ENCODE measurements at regions not wholly inside any gene's neighbourhood (a gene's known extent, or its start where the extent isn't known, plus 50 kb on each side); places are given as distances from the start of the nearest gene placed in this dataset.

DNA sequence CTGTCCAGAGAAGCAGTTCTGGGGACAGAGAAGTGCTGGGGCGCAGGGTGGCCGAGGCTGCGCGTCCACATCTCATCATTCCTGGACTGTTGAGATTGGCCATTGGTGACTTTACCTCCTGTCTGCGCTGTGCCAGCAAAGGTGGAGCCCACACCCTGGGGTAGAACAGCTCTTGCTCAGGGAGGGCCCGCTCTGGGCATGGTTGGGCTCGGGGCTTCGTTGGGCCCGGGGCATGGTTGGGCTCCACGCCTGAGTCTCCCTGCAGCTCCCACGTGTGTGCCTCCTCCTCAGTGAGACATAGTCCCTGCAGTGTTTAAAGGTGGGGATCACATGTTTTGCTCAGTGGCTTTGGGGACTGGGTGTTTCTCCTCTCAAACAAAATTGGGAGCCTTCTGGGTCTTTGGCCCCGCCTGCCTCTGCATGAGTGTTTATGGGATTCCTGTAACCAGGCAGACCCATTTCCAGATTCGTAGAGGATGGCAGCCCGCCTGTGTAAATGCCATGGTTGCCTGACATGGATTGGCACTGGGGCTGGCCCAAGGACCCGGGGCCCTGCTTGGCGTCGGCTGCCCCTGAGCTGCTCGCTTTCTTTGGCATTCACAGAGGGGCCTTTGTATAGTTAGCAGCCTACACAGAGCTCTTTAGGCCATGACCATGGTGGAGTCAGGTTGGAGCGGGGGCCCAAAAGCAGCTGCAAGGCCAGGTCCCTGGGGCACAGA lies 104.6 kb downstream of the TLR5 start:
- POLR2A ChIA-PET = no interaction called here

DNA sequence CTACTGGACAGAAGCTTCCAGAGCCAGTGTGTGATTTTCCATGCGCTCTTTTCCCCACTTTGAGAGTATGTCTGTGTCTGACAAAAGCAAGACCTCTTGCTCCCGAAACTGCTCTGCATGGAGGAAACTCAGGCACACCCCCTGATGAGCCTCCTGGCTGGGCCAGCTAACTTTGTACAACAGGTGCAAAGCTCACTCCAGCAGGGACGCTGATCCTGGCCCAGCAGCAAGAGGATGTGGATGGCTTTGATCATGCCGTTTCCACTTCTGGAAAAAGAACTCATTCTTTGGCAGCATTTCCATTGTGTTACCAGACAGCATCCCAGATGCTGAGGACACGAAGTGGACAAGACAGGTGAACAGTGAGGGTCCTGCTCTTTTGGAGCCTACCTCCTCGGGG lies 103.1 kb downstream of the TLR5 start:
- H3K9me3 Mint-ChIP-seq = no peaks in the 10 kb centered on the region

More for the DNA sequence above, 104.6 kb downstream of the TLR5 start:
- Mint-ChIP-seq H3K4me1 (ENCODE audit: low read depth) (no peaks in the 10 kb centered on the region), H3K27ac (no peak overlapping the region), H3K9me3 (no peaks in the 10 kb centered on the region), H3K36me3 (ENCODE audit: low read depth) (no peaks in the 10 kb centered on the region), H3K27me3 (peaks cover 21% of the 10 kb centered on the region), H3K4me3 (no peak overlapping the region)
- Histone ChIP-seq H3K27me3 (ENCODE audit: control insufficient read depth in 1 of 2, insufficient read depth in 2 of 2, low read length in 2 of 2) (peaks cover 0 to 4% of the 10 kb centered on the region in 2 experiments), H3K4me3 (ENCODE audit: low read length) (no peak overlapping the region), H3K9me3 (ENCODE audit: control insufficient read depth in 1 of 2, insufficient read depth in 1 of 2, low read length in 2 of 2) (no peaks in the 10 kb centered on the region), H3K4me1 (ENCODE audit: insufficient read depth, low read length) (no peaks in the 10 kb centered on the region), H3K27ac (ENCODE audit: low read depth in 1 of 2, low read length in 2 of 2) (no peak overlapping the region), H3K36me3 (ENCODE audit: insufficient read depth, low read length) (no peaks in the 10 kb centered on the region)
- CTCF ChIA-PET = no interaction called here
- ATAC-seq (ENCODE audit: poor library complexity) (no peak), DNase-seq (no peak)
- intact Hi-C loops (cut with DNase I, micrococcal nuclease) = no loop called here
- TF ChIP-seq, protein P1, sequence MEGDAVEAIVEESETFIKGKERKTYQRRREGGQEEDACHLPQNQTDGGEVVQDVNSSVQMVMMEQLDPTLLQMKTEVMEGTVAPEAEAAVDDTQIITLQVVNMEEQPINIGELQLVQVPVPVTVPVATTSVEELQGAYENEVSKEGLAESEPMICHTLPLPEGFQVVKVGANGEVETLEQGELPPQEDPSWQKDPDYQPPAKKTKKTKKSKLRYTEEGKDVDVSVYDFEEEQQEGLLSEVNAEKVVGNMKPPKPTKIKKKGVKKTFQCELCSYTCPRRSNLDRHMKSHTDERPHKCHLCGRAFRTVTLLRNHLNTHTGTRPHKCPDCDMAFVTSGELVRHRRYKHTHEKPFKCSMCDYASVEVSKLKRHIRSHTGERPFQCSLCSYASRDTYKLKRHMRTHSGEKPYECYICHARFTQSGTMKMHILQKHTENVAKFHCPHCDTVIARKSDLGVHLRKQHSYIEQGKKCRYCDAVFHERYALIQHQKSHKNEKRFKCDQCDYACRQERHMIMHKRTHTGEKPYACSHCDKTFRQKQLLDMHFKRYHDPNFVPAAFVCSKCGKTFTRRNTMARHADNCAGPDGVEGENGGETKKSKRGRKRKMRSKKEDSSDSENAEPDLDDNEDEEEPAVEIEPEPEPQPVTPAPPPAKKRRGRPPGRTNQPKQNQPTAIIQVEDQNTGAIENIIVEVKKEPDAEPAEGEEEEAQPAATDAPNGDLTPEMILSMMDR (IDR thresholded peaks at IDR 0.05) = no peak

DNA sequence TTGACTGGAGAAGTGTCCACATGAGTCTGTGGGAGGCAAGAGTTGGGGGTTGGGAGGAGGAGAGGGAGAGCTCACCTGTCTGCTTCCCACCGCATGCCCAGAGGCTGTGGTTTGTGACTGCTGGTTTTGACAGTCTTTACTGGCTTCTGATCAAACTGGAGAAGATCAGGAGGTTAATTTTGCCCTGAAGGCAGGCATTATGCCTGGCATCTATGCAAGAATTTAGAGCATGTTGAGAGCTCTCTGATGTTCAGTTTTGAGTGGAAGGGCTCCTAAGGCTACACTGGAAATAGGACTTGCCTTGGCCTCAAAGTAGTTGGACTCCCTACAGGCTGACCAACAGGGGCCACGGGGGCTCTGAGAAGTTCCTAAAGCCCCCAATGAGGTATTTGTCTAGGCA lies 101.6 kb downstream of the TLR5 start:
- CTCF ChIA-PET = no interaction called here
- H3K27me3 Mint-ChIP-seq = peaks cover 21% of the 10 kb centered on the region
- no peaks in the 10 kb centered on the region for H3K9me3 Mint-ChIP-seq
- Histone ChIP-seq H3K4me1 (ENCODE audit: insufficient read depth, low read length) (no peaks in the 10 kb centered on the region), H3K9me3 (ENCODE audit: control insufficient read depth in 1 of 2, insufficient read depth in 1 of 2, low read length in 2 of 2) (no peaks in the 10 kb centered on the region), H3K27ac (ENCODE audit: low read depth in 1 of 2, low read length in 2 of 2) (no peak overlapping the region), H3K36me3 (ENCODE audit: insufficient read depth, low read length) (no peaks in the 10 kb centered on the region), H3K27me3 (ENCODE audit: control insufficient read depth in 1 of 2, insufficient read depth in 2 of 2, low read length in 2 of 2) (peaks cover 0 to 4% of the 10 kb centered on the region in 2 experiments), H3K4me3 (ENCODE audit: low read length) (no peak overlapping the region)
- POLR2A ChIA-PET = no interaction called here
- ATAC-seq (ENCODE audit: poor library complexity) (no peak), DNase-seq (no peak)
- no peak overlapping the region for H3K27ac Mint-ChIP-seq
- H3K4me3 Mint-ChIP-seq = no peak overlapping the region
- intact Hi-C loops (cut with DNase I, micrococcal nuclease) = no loop called here
- TF ChIP-seq, protein P1 (IDR thresholded peaks at IDR 0.05) = no peak
- no peaks in the 10 kb centered on the region for H3K36me3 Mint-ChIP-seq (ENCODE audit: low read depth)
- no peaks in the 10 kb centered on the region for H3K4me1 Mint-ChIP-seq (ENCODE audit: low read depth)

More for the DNA sequence above, 103.1 kb downstream of the TLR5 start:
- H3K4me1 Mint-ChIP-seq (ENCODE audit: low read depth) = no peaks in the 10 kb centered on the region
- Histone ChIP-seq H3K9me3 (ENCODE audit: control insufficient read depth in 1 of 2, insufficient read depth in 1 of 2, low read length in 2 of 2) (no peaks in the 10 kb centered on the region), H3K27ac (ENCODE audit: low read depth in 1 of 2, low read length in 2 of 2) (no peak overlapping the region), H3K36me3 (ENCODE audit: insufficient read depth, low read length) (no peaks in the 10 kb centered on the region), H3K27me3 (ENCODE audit: control insufficient read depth in 1 of 2, insufficient read depth in 2 of 2, low read length in 2 of 2) (peaks cover 0 to 4% of the 10 kb centered on the region in 2 experiments), H3K4me1 (ENCODE audit: insufficient read depth, low read length) (no peaks in the 10 kb centered on the region), H3K4me3 (ENCODE audit: low read length) (no peak overlapping the region)
- no peak overlapping the region for H3K4me3 Mint-ChIP-seq
- TF ChIP-seq, protein P1 (IDR thresholded peaks at IDR 0.05) = no peak
- intact Hi-C loops (cut with DNase I, micrococcal nuclease) = no loop called here
- POLR2A ChIA-PET = no interaction called here
- no peak overlapping the region for H3K27ac Mint-ChIP-seq
- peaks cover 21% of the 10 kb centered on the region for H3K27me3 Mint-ChIP-seq
- no peaks in the 10 kb centered on the region for H3K36me3 Mint-ChIP-seq (ENCODE audit: low read depth)
- no peak for DNase-seq
- CTCF ChIA-PET = no interaction called here
- no peak for ATAC-seq (ENCODE audit: poor library complexity)
